Trophoblast cell (in vitro differentiated cells and primary cell): ENCODE measurements at regions not wholly inside any gene's neighbourhood (a gene's known extent, or its start where the extent isn't known, plus 50 kb on each side); places are given as distances from the start of the nearest gene placed in this dataset.

ENCODE experiments used
- DNase-seq, 2 donors: peaks; one replicate each; pipeline ENCODE4 v3.0.0-alpha.2; 2016
- H2AFZ ChIP-seq: 2 replicates; pipeline ENCODE4 v1.6.1; 2013; ENCODE audit warnings: low read length, moderate library complexity, mild to moderate bottlenecking; ENCODE audit not compliant: insufficient read depth, poor library complexity
- H2AK5ac ChIP-seq: 2 replicates; pipeline ENCODE4 v1.6.1; 2013; ENCODE audit warnings: mild to moderate bottlenecking, low read length
- H2BK120ac ChIP-seq: 2 replicates; pipeline ENCODE4 v1.6.1; 2013; ENCODE audit warnings: low read length, mild to moderate bottlenecking, moderate library complexity; ENCODE audit not compliant: insufficient read depth, poor library complexity
- H2BK12ac ChIP-seq: 2 replicates; pipeline ENCODE4 v1.6.1; 2013; ENCODE audit warnings: mild to moderate bottlenecking, low read length, moderate library complexity
- H2BK5ac ChIP-seq: 2 replicates; pipeline ENCODE4 v1.6.1; 2013; ENCODE audit warnings: low read length, low read depth, moderate library complexity, mild to moderate bottlenecking; ENCODE audit not compliant: poor library complexity
- H3K14ac ChIP-seq: 2 replicates; pipeline ENCODE4 v1.6.1; 2013; ENCODE audit warnings: mild to moderate bottlenecking, low read length
- H3K18ac ChIP-seq: 2 replicates; pipeline ENCODE4 v1.6.1; 2013; ENCODE audit warnings: mild to moderate bottlenecking, low read length
- H3K23ac ChIP-seq: 2 replicates; pipeline ENCODE4 v1.6.1; 2013; ENCODE audit warnings: low read length
- H3K27ac ChIP-seq: 2 replicates; pipeline ENCODE4 v1.5.1; 2013; ENCODE audit warnings: low read depth, mild to moderate bottlenecking, inconsistent platforms, low read length, moderate library complexity
- H3K27me3 ChIP-seq: 2 replicates; pipeline ENCODE4 v1.6.1; 2013; ENCODE audit warnings: inconsistent platforms, mild to moderate bottlenecking, low read length, moderate library complexity; ENCODE audit not compliant: insufficient read depth
- H3K36me3 ChIP-seq, 2 experiments: 1 replicate in 1 of 2; 2 replicates in 1 of 2; pipeline ENCODE4 v1.6.1; 2013; ENCODE audit warnings: low read length in 2 of 2, mild to moderate bottlenecking in 2 of 2, moderate library complexity in 1 of 2; ENCODE audit not compliant: insufficient read depth in 2 of 2, control insufficient read depth in 1 of 2
- H3K4ac ChIP-seq: 2 replicates; pipeline ENCODE4 v1.6.1; 2013; ENCODE audit warnings: low read depth, mild to moderate bottlenecking, low read length, moderate library complexity
- H3K4me1 ChIP-seq, 2 experiments: 1 replicate in 1 of 2; 2 replicates in 1 of 2; pipeline ENCODE4 v1.6.1; 2013; ENCODE audit warnings: low read length in 2 of 2, mild to moderate bottlenecking in 2 of 2, moderate library complexity in 1 of 2; ENCODE audit not compliant: insufficient read depth in 2 of 2, control insufficient read depth in 1 of 2
- H3K4me2 ChIP-seq: 2 replicates; pipeline ENCODE4 v1.6.1; 2013; ENCODE audit warnings: inconsistent platforms, mild to moderate bottlenecking, low read length, moderate library complexity
- H3K4me3 ChIP-seq: 2 replicates; pipeline ENCODE4 v1.5.1; 2013; ENCODE audit warnings: mild to moderate bottlenecking, low read depth, low read length, inconsistent platforms
- H3K79me1 ChIP-seq: one replicate; pipeline ENCODE4 v1.6.1; 2013; ENCODE audit warnings: low read length
- H3K79me2 ChIP-seq: 2 replicates; pipeline ENCODE4 v1.6.1; 2013; ENCODE audit warnings: low read length, mild to moderate bottlenecking; ENCODE audit not compliant: control insufficient read depth, insufficient read depth, poor library complexity
- H3K9ac ChIP-seq: 2 replicates; pipeline ENCODE4 v1.6.1; 2013; ENCODE audit warnings: mild to moderate bottlenecking, low read length
- H3K9me3 ChIP-seq: 2 replicates; pipeline ENCODE4 v1.6.1; 2013; ENCODE audit warnings: low read depth, mild to moderate bottlenecking, control low read depth, inconsistent platforms, low read length; ENCODE audit not compliant: insufficient read depth
- H4K12ac ChIP-seq: 2 replicates; pipeline ENCODE4 v1.6.1; 2013; ENCODE audit warnings: low read depth, mild to moderate bottlenecking, low read length, moderate library complexity
- H4K8ac ChIP-seq: 2 replicates; pipeline ENCODE4 v1.6.1; 2013; ENCODE audit warnings: low read depth, mild to moderate bottlenecking, low read length, moderate library complexity
- H4K91ac ChIP-seq: one replicate; pipeline ENCODE4 v1.6.1; 2013; ENCODE audit warnings: low read depth, mild to moderate bottlenecking, low read length, moderate library complexity
- WGBS: extraction: QIAGEN DNeasy Blood & Tissue Kit; methylation state at CpG from one replicate; pipeline ENCODE4 v1.1.7; 2013; ENCODE audit warnings: missing lambda C conversion rate; ENCODE audit not compliant: insufficient read length, insufficient coverage; ENCODE audit errors: extremely low coverage; 5-methylcytosine and 5-hydroxymethylcytosine counted together

- H3K79me1 ChIP-seq, result no peaks in the 10 kb centered on the region
- H4K91ac ChIP-seq, result no peak overlapping the region
- H3K79me2 ChIP-seq, result no peaks in the 10 kb centered on the region
- H3K36me3 ChIP-seq, result no peaks in the 10 kb centered on the region
- no peaks in the 10 kb centered on the region for H3K4me1 ChIP-seq
- H3K4ac ChIP-seq, result no peak overlapping the region
- no peak overlapping the region for H2BK5ac ChIP-seq
- H3K9ac ChIP-seq, result no peak overlapping the region
- H3K9me3 ChIP-seq, result no peaks in the 10 kb centered on the region
- no peak overlapping the region for H2AFZ ChIP-seq
- no peak overlapping the region for H2AK5ac ChIP-seq
- no peak overlapping the region for H2BK12ac ChIP-seq
- no peak overlapping the region for H3K18ac ChIP-seq
- H4K8ac ChIP-seq, result no peak overlapping the region
- DNase-seq, result no peak
- H4K12ac ChIP-seq, result no peak overlapping the region
- H2BK120ac ChIP-seq, result no peak overlapping the region
- no peaks in the 10 kb centered on the region for H3K27me3 ChIP-seq
- H3K14ac ChIP-seq, result no peak overlapping the region
- H3K27ac ChIP-seq, result no peak overlapping the region
- H3K23ac ChIP-seq, result no peak overlapping the region
- H3K4me2 ChIP-seq, result no peak overlapping the region
- WGBS, result no CpG with 5 or more reads among the region's 1 CpG
- H3K4me3 ChIP-seq, result no peak overlapping the region
Measured at GRCh38 chr6:92169506-92169905, 1249.9 kb downstream of the EPHA7 start.

DNA sequence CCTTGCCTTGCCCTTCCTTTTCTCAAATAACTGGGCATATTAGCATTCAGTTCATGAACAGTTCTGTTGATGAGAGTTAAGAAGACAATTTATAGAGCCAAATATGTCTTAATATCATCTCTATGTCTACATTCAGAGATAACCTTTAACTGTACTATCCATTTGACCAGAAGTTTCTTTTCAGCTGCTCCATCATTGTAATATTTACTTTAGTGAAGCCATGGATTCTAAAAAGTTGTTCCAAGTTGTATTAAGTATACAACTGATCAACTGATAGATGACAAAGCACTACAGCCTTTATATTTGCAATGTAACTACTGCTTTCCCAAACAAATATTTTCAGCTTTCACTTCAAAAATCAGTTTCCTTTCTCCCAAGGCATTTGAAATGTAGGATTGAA, 1252.7 kb downstream of the EPHA7 start:
- H3K4me1 ChIP-seq, result no peaks in the 10 kb centered on the region
- H3K27ac ChIP-seq, result no peak overlapping the region
- DNase-seq, result no peak
- H3K14ac ChIP-seq, result no peak overlapping the region
- H3K36me3 ChIP-seq, result no peaks in the 10 kb centered on the region
- no peaks in the 10 kb centered on the region for H3K9me3 ChIP-seq
- H2AK5ac ChIP-seq, result no peak overlapping the region
- no peak overlapping the region for H3K4ac ChIP-seq
- no peaks in the 10 kb centered on the region for H3K79me1 ChIP-seq
- no peak overlapping the region for H2AFZ ChIP-seq
- no peak overlapping the region for H4K12ac ChIP-seq
- no peak overlapping the region for H3K23ac ChIP-seq
- no peak overlapping the region for H2BK120ac ChIP-seq
- no peak overlapping the region for H3K4me3 ChIP-seq
- no peak overlapping the region for H4K8ac ChIP-seq
- H3K79me2 ChIP-seq, result no peaks in the 10 kb centered on the region
- no peak overlapping the region for H3K18ac ChIP-seq
- H3K9ac ChIP-seq, result no peak overlapping the region
- H3K4me2 ChIP-seq, result no peak overlapping the region
- H2BK5ac ChIP-seq, result no peak overlapping the region
- H3K27me3 ChIP-seq, result no peaks in the 10 kb centered on the region
- H4K91ac ChIP-seq, result no peak overlapping the region
- H2BK12ac ChIP-seq, result no peak overlapping the region

DNA sequence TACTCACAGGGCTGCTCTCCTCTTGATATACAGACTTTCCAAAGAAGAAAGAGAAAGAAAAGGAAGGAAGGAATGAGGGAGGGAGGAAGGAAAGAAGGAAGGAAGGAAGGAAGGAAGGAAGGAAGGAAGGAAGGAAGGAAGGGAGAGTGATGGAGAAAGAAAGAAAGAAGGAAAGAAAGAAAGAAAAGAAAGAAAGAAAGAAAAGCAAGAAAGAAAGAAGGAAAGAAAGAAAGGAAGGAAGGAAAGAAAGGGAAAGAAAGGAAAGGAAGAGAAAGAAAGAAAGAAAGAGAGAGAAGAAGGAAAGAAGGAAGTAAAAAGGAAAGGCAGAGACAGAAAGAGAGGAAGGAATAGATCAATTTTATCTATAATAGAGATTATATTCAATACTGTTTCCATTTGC, 1257.4 kb downstream of the EPHA7 start:
- Histone ChIP-seq H3K9ac (no peak overlapping the region), H3K27me3 (no peaks in the 10 kb centered on the region), H4K12ac (no peak overlapping the region), H3K14ac (no peak overlapping the region), H3K23ac (no peak overlapping the region), H3K4me1 (no peaks in the 10 kb centered on the region), H3K4me2 (no peak overlapping the region), H4K8ac (no peak overlapping the region), H3K18ac (no peak overlapping the region), H3K4ac (no peak overlapping the region), H2AK5ac (no peak overlapping the region), H4K91ac (no peak overlapping the region), H2AFZ (no peak overlapping the region), H3K9me3 (no peaks in the 10 kb centered on the region), H3K27ac (no peak overlapping the region), H2BK5ac (no peak overlapping the region), H3K79me2 (no peaks in the 10 kb centered on the region), H3K79me1 (no peaks in the 10 kb centered on the region), H2BK120ac (no peak overlapping the region), H3K4me3 (no peak overlapping the region), H3K36me3 (no peaks in the 10 kb centered on the region), H2BK12ac (no peak overlapping the region)
- DNase-seq, result no peak

DNA sequence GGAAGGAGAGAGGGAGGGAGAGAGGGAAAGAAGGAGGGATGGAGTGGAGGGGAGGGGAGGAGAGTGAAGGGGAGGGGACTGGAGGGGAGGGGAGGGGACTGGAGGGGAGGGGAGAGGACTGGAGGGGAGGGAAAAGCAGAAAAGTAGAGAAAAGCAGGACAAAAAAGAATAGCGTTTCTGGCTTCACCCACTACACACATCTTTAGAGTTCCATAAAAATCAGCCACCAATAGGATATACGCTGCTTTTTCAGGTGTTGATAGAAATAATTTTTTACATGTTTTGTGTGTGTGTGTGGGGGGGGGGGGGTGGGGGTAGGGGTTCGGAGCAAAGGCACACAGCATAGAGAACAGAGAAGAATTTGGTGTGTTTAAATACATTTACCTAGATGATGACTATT, 1259.1 kb downstream of the EPHA7 start:
- no CpG with 5 or more reads among the region's 3 CpGs for WGBS
- no peak overlapping the region for H3K18ac ChIP-seq
- H3K27ac ChIP-seq, result no peak overlapping the region
- no peaks in the 10 kb centered on the region for H3K4me1 ChIP-seq
- no peak overlapping the region for H3K4me3 ChIP-seq
- H3K27me3 ChIP-seq, result no peaks in the 10 kb centered on the region
- no peaks in the 10 kb centered on the region for H3K9me3 ChIP-seq
- H3K36me3 ChIP-seq, result no peaks in the 10 kb centered on the region
- H3K14ac ChIP-seq, result no peak overlapping the region
- no peak overlapping the region for H2BK120ac ChIP-seq
- no peaks in the 10 kb centered on the region for H3K79me2 ChIP-seq
- no peak overlapping the region for H4K91ac ChIP-seq
- H3K79me1 ChIP-seq, result no peaks in the 10 kb centered on the region
- no peak overlapping the region for H3K23ac ChIP-seq
- H2AK5ac ChIP-seq, result no peak overlapping the region
- no peak overlapping the region for H2AFZ ChIP-seq
- H3K9ac ChIP-seq, result no peak overlapping the region
- DNase-seq, result no peak
- no peak overlapping the region for H2BK5ac ChIP-seq
- H4K8ac ChIP-seq, result no peak overlapping the region
- no peak overlapping the region for H3K4me2 ChIP-seq
- no peak overlapping the region for H3K4ac ChIP-seq
- no peak overlapping the region for H2BK12ac ChIP-seq
- H4K12ac ChIP-seq, result no peak overlapping the region

DNA sequence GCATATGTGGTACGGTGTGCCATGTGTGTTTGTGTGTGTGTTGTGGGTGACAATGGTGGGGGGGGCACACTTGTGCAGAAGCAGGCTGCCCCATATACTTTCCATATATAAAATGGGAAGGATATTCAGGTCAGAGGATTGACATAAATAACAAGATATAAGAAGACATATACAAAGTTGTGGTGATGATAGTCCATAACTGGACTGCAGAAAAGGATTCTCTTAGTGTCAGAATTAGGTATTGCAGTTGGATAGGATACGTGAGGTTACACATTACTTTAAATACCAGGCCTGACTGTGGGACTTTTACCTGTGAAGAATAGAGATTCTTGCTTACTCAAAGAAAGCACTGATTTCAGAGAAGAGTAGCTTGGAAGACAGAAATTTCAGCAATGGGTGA, 1260.3 kb downstream of the EPHA7 start:
- no peak overlapping the region for H2BK12ac ChIP-seq
- no peak for DNase-seq
- no peak overlapping the region for H3K4ac ChIP-seq
- H4K12ac ChIP-seq, result no peak overlapping the region
- H3K79me1 ChIP-seq, result no peaks in the 10 kb centered on the region
- no peak overlapping the region for H3K27ac ChIP-seq
- no peak overlapping the region for H3K18ac ChIP-seq
- no peaks in the 10 kb centered on the region for H3K4me1 ChIP-seq
- no peaks in the 10 kb centered on the region for H3K36me3 ChIP-seq
- H3K23ac ChIP-seq, result no peak overlapping the region
- no peak overlapping the region for H2AFZ ChIP-seq
- no peak overlapping the region for H2AK5ac ChIP-seq
- no peak overlapping the region for H3K14ac ChIP-seq
- no peak overlapping the region for H4K8ac ChIP-seq
- no peaks in the 10 kb centered on the region for H3K27me3 ChIP-seq
- WGBS, result no CpG with 5 or more reads among the region's 2 CpGs
- no peak overlapping the region for H2BK5ac ChIP-seq
- H3K9me3 ChIP-seq, result no peaks in the 10 kb centered on the region
- H3K79me2 ChIP-seq, result no peaks in the 10 kb centered on the region
- H3K4me2 ChIP-seq, result no peak overlapping the region
- H3K9ac ChIP-seq, result no peak overlapping the region
- no peak overlapping the region for H4K91ac ChIP-seq
- no peak overlapping the region for H3K4me3 ChIP-seq
- no peak overlapping the region for H2BK120ac ChIP-seq
